ENCODE measurements at regions not wholly inside any gene's neighbourhood (a gene's known extent, or its start where the extent isn't known, plus 50 kb on each side); places are given as distances from the start of the nearest gene placed in this dataset.

DNA sequence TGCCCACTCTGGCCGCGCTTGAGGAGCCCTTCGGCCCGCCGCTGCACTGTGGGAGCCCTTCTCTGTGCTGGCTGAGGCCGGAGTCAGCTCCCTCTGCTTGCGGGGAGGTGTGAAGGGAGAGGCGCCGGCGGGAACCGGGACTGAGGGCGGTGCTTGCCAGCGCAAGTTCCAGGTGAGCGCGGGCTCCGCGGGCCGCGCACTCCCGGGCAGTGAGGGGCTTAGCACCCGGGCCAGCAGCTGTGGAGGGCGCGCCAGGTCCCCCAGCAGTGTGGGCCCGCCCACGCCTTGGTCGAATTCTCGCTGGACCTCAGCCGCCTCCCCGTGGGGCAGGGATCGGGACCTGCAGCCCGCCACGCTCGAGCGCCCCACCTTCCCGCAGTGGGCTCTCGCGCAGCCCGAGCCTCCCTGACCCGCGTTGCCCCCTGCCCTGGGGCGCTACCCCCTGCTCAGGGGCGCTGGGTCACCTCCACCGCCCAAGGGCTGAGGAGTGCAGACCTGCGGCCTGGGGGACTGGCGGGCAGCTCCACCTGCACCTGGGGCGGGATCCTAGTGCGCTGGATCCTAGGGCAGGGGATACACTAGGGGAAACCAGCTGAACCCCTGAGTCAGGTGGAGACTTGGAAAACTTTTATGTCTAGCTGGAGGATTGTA, 97.3 kb downstream of the CD8B2 start:
- TF ChIP-seq EZH2phosphoT487 (IDR thresholded peaks at IDR 0.05; ENCODE audit: borderline replicate concordance, low read depth, low read length) = no peak
- TF ChIP-seq, protein P1, sequence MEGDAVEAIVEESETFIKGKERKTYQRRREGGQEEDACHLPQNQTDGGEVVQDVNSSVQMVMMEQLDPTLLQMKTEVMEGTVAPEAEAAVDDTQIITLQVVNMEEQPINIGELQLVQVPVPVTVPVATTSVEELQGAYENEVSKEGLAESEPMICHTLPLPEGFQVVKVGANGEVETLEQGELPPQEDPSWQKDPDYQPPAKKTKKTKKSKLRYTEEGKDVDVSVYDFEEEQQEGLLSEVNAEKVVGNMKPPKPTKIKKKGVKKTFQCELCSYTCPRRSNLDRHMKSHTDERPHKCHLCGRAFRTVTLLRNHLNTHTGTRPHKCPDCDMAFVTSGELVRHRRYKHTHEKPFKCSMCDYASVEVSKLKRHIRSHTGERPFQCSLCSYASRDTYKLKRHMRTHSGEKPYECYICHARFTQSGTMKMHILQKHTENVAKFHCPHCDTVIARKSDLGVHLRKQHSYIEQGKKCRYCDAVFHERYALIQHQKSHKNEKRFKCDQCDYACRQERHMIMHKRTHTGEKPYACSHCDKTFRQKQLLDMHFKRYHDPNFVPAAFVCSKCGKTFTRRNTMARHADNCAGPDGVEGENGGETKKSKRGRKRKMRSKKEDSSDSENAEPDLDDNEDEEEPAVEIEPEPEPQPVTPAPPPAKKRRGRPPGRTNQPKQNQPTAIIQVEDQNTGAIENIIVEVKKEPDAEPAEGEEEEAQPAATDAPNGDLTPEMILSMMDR (conservative IDR thresholded peaks at IDR 0.05; ENCODE audit: low read length) = no peak

Measured in OCI-LY7 (cell line).